CD4-positive, alpha-beta T cell treated with Interleukin-21 for 1 hour (primary cell): ENCODE measurements at regions not wholly inside any gene's neighbourhood (a gene's known extent, or its start where the extent isn't known, plus 50 kb on each side); places are given as distances from the start of the nearest gene placed in this dataset.
"Not testable (repeated sequence)": the region's sequence is repeated elsewhere in the genome, so short reads cannot be mapped to it uniquely, and the experiment has no call there.

Experiments used
- DNase-seq: peaks from one replicate; pipeline ENCODE4 v3.0.0-alpha.2; 2020

GRCh38 chr2:82752396-82752795 is 1706.7 kb downstream of the SUCLG1 start:
- DNase-seq = no peak

GRCh38 chr2:82748653-82749052 is 1710.4 kb downstream of the SUCLG1 start:
- no peak for DNase-seq

- no peak for DNase-seq
These were observed 1718.6 kb downstream of the SUCLG1 start for GRCh38 chr2:82740527-82740926.

GRCh38 chr2:82737965-82738364 is 1721.1 kb downstream of the SUCLG1 start:
- DNase-seq = not testable (repeated sequence)

DNA sequence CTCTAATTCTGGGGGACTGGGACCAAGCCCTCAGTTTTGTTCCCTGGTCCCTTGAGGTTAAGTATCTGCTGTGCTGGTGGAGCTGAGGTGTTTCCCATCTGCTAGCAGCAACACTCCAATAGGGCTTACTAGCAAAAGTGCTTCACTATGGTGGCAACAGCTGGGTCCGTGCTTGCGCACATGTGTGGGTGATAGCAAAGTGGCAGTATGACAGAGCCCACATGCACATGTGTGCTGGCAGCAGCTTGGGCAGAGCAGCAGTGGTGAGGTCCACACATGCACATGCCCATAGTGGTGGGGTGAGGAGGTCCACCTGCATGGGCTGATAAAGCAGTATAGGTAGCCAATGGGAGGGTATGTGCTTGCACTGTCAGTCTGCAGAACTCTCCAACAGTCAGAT is 1723.7 kb downstream of the SUCLG1 start:
- no peak for DNase-seq

GRCh38 chr2:82731824-82732223 is 1727.3 kb downstream of the SUCLG1 start:
- DNase-seq = no peak

DNA sequence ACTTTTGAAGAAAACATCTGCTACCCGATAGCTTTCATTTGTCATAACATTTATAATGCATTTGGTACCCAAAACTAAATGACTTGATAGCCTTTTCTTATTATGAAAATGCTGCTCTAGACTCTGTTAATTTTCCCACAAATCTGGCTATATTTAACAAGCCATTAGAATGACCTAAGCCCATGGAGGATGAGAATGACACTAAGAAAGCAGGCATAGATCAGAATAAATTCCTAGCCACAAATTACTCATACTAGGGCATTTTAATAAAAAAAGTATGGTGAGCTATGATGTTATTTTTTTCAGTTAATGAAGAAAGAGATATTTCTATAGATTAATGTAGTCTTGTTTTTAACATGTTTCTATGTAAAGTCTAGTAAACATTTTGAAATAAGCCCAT is 1728.3 kb downstream of the SUCLG1 start:
- no peak for DNase-seq

DNA sequence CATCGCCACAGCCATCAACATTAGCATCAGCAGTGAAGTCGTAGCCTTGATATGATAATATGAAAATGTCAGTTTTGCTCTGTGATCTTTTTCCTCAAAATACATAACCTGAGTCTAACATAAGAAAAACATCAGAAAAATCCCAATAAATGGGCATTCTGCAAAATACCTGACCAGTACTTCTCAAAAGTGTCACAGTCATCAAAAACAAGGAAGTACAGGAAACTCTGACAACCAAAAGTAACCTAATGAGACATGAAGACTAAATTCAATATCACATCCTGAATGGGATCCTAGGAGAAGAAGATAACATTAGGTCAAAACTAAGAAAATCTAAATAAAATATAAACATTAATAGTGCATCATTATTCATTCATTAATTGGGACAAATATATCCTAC is 1731.0 kb downstream of the SUCLG1 start:
- DNase-seq = no peak

DNA sequence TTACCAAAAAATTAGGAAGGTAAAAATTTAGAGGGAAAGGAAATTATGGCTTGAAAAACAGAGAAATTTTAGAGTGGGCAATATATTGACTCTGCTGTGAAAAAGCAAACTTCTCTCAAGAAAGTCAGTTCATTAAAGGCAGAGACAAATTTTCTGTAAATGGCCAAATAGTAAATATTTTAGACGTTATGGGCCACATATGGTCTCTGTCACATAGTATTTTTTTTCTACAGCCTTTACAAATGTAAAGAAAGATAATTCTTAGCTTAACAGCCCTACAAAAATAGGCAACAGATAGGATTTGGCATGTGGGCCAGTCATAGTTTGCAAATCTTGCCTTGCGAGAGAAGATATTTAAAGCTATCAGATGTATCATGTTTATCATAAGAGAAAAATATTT is 1750.4 kb downstream of the SUCLG1 start:
- DNase-seq = no peak

DNA sequence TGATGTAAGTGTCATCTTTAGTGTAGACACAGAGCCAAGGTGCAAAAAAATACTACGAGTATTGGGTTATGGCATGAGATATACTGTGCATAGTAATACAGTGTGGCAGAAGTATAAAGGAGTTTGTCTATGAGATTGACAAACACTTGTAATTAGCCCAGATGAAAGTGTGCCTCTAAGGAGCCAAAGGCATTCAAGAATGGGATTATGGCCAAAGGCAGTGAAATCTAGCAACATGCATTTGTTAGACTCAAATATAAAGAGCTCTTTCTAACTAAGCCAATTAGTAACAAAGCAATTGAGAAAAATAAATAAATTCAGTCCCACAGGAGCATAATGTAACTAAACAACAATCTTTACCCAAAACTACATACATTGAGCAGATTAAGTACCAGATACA is 1761.8 kb downstream of the SUCLG1 start:
- no peak for DNase-seq

DNA sequence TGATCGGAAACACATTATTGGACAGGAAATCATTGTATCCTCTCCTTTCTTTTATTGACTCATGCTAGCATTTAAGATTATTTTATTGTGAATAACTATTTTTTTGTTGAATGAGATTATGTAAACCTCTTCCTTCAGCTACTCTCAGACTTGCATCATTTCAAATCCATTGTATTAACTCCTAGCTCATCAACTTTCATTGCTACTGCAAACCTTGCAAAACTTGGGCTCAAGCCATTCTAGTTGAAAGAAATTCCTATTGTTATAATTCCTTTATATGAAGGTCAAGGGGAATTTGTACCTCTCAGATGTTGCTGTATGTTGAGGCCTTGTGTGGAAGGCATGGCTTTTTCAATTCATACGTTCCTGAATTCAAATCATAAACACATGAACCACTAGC is 1764.6 kb downstream of the SUCLG1 start:
- DNase-seq = no peak

DNA sequence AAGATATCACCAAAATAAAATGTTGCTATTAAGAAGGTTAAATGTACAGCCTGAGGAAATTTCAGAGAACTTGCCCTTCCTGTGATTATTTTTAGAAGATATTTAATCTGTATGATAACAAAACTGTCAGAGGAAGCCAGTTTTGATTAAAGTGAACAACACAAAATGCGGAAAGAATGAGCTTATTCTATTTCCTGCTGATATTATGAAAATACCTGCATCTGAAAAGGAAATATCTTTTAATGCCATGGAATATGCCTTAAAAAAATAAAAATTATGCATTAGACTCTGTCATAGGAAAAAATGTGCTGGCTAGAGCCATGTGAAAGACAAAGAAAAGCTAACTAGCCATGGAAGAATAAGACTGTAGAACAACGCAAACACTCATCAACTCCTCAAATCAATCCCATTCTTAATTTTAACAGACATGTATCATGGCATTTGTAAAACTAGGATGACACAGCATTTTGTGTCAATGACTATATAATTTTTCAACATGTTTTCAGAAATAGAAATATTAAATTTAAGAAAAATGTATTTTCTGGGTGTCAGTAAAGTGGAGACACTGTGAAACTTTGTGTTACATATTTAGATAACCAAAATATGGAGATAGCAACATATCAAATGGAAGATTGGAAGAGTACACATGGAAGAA is 1768.2 kb downstream of the SUCLG1 start:
- DNase-seq = no peak

DNA sequence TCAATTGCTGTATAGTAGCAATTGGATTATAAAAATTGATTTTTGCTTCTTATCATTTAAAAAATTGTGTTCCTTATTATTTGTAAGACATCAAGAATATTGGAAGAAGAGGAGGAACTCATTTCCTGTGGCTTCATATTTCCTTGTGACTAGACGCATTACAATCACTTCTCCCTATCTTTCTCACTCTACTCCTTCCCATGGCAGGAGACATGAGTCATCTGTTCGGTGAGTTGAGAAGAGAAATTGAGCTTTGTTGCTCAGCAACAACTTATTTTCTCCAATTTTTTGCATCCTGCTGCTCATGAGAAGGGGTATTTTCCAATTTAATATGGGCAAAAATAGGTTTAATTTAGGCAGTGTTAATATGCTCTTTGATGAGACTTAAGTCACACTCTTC is 1783.9 kb downstream of the SUCLG1 start:
- no peak for DNase-seq

GRCh38 chr2:82674652-82675051 is 1784.4 kb downstream of the SUCLG1 start:
- DNase-seq = no peak

- no peak for DNase-seq
These were observed 1791.6 kb downstream of the SUCLG1 start for GRCh38 chr2:82667491-82667890.

GRCh38 chr2:82665691-82666090 is 1793.4 kb downstream of the SUCLG1 start:
- DNase-seq = no peak

- no peak for DNase-seq
These were observed 1802.0 kb downstream of the SUCLG1 start for GRCh38 chr2:82657106-82657505.

DNA sequence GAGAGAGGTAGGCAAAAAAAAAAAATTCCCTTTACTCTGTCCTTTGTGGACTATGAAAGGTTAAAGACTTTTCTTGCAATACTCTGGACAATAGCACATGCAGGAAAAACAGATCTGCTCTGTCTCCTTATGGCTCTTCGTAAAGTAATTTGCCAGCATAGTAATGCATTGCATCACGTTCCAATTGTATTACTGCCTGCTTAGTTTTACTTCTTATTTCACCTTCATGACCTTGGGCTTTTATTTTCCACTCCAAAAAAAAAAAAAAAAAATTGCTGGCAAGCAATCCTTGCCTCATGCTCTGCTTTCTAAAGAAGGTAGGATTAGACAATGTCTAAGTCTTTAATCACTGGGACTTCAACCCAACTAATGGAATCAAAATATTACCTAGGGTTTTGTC is 1802.7 kb downstream of the SUCLG1 start:
- no peak for DNase-seq

DNA sequence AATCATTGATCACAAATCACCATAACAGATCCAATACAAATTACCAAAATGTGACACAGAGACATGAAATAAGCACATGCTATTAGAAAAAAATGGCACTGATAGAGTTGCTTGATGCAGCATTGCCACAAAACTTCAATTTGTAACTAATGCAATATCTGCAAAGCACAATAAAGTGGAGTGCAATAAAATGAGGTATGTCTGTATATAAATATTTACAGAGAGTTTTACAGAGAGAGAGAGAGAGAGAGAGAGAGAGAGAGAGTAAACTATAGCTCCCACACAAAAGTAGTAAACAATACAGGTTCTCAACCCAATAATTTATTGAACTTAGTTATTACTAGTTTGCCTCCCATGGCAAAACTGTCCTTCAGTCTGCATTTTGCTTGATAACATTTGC is 1807.0 kb downstream of the SUCLG1 start:
- no peak for DNase-seq

DNA sequence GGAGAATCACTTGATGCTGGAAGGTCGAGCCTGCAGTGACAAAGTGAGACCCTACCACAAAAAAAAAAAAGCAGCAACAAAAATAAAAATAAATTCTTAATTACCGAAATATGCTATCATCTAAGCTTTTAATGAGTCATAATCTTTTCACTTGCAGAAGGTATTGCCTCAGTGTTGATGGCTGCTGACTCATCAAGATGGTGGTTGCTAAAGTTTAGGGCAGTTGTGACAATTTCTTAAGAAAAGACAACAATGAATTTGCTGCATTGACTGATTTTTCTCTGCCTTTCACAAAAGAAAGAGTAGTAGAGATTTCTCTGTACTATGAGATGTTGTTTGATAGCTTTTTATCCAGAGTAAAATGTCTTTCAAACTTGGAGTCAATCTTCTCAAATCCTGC is 1809.0 kb downstream of the SUCLG1 start:
- DNase-seq = no peak

DNA sequence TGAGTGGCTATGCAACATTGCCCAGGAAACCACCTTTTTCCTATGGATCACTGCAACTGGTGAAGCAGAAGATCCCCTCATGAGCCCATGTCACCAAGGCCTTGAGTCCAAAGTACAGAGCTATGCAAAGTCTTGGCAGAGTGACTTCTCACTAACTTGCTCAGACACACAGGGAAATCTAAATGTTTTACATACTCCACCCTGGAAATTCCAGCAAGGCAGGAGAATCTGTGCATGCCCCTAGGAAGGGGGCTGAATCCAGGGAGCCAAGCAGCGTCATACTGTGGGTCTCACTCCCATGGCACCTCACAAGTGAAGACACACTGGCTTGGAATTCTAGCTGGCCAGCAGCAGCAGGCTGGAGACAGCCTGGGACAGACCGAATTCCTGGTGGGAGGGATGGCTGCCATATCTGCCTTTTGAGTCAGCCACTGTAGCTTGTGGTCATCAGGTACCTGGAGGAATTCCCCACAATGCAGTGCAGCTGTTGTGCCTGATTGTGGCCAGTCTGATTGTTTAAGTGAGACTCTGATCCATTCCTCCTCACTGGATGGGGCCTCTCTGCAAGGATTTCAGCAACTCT is 1817.4 kb downstream of the SUCLG1 start:
- DNase-seq = no peak

GRCh38 chr2:82636402-82637020 is 1822.6 kb downstream of the SUCLG1 start:
- no peak for DNase-seq

DNA sequence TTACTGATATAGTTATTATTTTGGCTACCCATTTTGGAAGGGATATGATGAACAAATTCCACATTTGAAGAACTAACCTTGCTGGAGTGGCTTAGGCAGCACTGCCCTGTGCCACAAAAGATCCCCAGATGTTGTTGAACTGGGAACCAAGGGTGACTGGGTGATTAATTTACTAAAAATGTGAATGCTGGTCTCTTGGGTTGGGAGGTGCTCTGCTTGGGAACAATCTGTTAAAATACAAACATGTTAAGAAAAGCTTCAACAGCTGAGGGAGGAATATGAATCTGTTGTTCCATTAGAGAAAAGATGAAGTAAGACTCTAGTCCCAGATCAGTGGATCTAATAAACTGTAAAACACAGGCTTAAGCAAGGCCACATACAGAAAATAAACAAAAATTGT is 1860.1 kb downstream of the SUCLG1 start:
- DNase-seq = no peak

- no peak for DNase-seq
These were observed 1862.5 kb downstream of the SUCLG1 start for GRCh38 chr2:82596581-82596980.

DNA sequence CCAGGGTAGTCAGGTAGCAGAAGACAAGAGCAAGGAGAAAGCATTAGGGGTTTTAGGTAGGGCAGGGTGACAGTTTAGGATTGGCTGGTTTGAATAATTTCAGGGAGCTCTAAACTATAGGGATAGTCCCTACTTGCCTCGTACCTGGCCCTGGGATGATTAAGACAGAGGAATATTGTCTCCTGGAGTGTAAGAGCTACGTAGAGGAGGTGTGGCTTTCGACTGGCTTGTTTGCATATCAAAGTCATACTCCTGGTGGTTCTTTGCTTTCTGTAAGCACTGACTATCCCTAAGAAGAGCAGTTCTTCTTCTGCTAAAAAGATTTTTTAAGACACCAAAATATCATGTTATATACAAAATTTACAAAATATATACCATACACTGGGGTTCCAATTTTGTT is 1867.4 kb downstream of the SUCLG1 start:
- DNase-seq = no peak
